Testis (tissue), 2 donors: ENCODE measurements at regions not wholly inside any gene's neighbourhood (a gene's known extent, or its start where the extent isn't known, plus 50 kb on each side); places are given as distances from the start of the nearest gene placed in this dataset.
A peak's percentile ranks its signal among the peaks of the same experiment; 100 is the strongest.

ENCODE experiments used
- DNase-seq: peaks from one replicate; pipeline ENCODE4 v3.0.0-alpha.2; 2019
- H3K27ac ChIP-seq, 2 donors: fragments of 200-600 bp; sonication (generic); one replicate each; pipeline ENCODE4 v1.5.1; 2019
- H3K27me3 ChIP-seq: fragments of 200-600 bp; sonication (generic); one replicate; pipeline ENCODE4 v1.5.1; 2019
- H3K36me3 ChIP-seq: fragments of 200-600 bp; sonication (generic); one replicate; pipeline ENCODE4 v1.5.1; 2017; ENCODE audit warnings: low read depth; ENCODE audit errors: missing control alignments
- H3K4me1 ChIP-seq: fragments of 200-600 bp; sonication (generic); one replicate; pipeline ENCODE4 v1.5.1; 2019
- H3K4me3 ChIP-seq, 2 donors: fragments of 200-600 bp; sonication (generic); one replicate each; pipeline ENCODE4 v1.5.1; 2017 to 2019
- H3K9me3 ChIP-seq: fragments of 200-600 bp; sonication (generic); one replicate; pipeline ENCODE4 v1.5.1; 2017
- POLR2A ChIP-seq: fragments of 450-650 bp; IDR thresholded peaks from one replicate; pipeline ENCODE4 v1.6.1; 2017; ENCODE audit warnings: antibody characterized with exemption, mild to moderate bottlenecking, moderate library complexity
- WGBS, 2 donors: methylation state at CpG; one replicate each; pipeline ENCODE4 v1.1.5; 2018; 5-methylcytosine and 5-hydroxymethylcytosine counted together
- intact Hi-C: fragments of 100-400 bp; cut with DNase I; formaldehyde crosslinking; loops from one replicate; pipeline ENCODE4 v1.15.1; 2023; ENCODE audit warnings: low total_unique reads
- TF ChIP-seq, protein P1 (sequence below), 3 experiments: fragments of 450-650 bp in 2 of 3; fragments of 200-600 bp in 1 of 3; sonication (generic) in 1 of 3; IDR thresholded peaks; one replicate each; pipeline ENCODE4 v1.5.1; 2016 to 2019; ENCODE audit warnings: antibody characterized with exemption in 3 of 3, mild to moderate bottlenecking in 2 of 3, moderate library complexity in 1 of 3

DNA sequence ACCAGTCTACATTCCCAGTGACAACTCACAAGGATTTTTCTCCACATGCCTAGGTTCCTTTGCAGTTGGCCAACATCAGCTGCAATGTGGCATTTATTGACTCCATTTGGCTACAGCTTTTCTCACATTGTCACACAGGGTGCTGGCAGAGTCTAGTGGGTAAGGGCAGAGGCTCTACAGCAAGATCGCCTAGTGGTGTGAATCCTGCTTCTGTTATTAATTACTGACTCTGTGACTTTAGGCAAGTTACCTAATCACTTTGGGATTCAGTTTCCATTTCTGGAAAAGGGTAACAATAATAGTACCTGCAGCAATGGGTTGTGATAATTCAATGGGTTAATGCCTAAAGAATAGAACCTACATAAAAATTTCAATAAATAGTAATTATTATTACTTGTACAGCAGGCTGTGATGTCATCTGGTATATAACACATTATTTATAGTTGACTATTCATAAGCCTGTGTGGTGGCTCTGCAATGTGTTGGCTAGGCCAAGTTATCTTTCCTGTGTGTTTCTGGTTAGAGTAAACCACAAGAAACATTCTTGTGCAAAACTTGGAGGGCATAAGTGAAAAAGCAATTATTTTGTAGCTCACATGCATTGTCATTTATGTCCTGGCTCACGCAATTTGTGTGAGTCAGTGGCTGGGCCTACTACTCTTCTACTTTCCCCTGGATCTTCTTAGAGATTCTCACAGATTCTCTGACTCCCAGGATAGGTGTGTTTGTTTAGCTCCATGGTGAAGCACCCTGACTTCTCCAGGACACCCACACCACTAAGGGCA lies 59.5 kb downstream of the PTGS2 start:
- Histone ChIP-seq H3K4me1 (no peaks in the 10 kb centered on the region), H3K4me3 (no peak overlapping the region), H3K9me3 (no peaks in the 10 kb centered on the region), H3K27ac (no peak overlapping the region), H3K36me3 (no peaks in the 10 kb centered on the region), H3K27me3 (no peaks in the 10 kb centered on the region)
- no peak for DNase-seq
- no peak for TF ChIP-seq POLR2A
- TF ChIP-seq, protein P1, sequence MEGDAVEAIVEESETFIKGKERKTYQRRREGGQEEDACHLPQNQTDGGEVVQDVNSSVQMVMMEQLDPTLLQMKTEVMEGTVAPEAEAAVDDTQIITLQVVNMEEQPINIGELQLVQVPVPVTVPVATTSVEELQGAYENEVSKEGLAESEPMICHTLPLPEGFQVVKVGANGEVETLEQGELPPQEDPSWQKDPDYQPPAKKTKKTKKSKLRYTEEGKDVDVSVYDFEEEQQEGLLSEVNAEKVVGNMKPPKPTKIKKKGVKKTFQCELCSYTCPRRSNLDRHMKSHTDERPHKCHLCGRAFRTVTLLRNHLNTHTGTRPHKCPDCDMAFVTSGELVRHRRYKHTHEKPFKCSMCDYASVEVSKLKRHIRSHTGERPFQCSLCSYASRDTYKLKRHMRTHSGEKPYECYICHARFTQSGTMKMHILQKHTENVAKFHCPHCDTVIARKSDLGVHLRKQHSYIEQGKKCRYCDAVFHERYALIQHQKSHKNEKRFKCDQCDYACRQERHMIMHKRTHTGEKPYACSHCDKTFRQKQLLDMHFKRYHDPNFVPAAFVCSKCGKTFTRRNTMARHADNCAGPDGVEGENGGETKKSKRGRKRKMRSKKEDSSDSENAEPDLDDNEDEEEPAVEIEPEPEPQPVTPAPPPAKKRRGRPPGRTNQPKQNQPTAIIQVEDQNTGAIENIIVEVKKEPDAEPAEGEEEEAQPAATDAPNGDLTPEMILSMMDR (IDR thresholded peaks at IDR 0.05): no peak
- 87 to 89% methylated on average over 2 of the region's 2 CpGs for WGBS, 2 donors
- intact Hi-C loops: no loop called here

DNA sequence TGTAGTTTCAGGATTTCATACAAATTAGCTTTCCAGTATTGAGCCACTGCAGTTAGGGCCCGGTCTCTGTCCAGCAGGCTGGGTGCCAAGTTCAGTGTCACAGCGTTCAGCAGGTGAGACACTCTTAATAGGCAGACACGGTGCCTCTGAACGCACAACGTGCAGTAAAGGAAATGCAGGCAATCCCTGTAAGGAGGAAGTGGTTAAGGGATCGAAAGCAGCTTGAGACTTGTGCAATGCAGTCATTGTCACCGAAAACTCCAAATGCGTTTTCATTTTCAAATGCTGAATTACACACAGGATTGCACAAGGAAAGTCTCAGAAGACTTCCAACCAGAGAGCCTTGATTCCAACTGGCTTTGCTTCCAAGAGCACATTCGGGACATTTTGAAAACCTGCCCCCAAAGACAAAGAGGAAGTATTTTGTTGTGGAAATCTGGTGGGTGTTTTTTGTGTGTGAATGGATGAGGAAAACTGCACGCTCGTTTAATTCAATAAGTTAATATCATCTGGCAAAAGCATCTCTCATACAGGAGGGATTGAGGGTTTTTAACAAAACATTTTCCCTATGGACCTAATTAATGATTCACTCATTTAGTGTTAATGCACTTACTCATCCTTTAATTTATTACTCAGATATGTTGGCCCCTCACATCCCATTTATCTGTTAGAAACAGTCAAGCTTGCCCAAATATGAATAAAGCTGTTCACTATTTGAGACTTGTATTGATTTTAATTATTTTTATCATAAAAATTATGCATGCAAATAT lies 61.6 kb downstream of the PTGS2 start:
- Histone ChIP-seq H3K9me3 (no peaks in the 10 kb centered on the region), H3K27ac (no peak overlapping the region), H3K4me1 (no peaks in the 10 kb centered on the region), H3K4me3 (no peak overlapping the region), H3K27me3 (no peaks in the 10 kb centered on the region), H3K36me3 (no peaks in the 10 kb centered on the region)
- DNase-seq: peak; percentile 21
- TF ChIP-seq, protein P1 (IDR thresholded peaks at IDR 0.05): no peak
- TF ChIP-seq POLR2A: no peak
- 44 to 65% methylated on average over 11 of the region's 11 CpGs for WGBS, 2 donors
- intact Hi-C loops: no loop called here

DNA sequence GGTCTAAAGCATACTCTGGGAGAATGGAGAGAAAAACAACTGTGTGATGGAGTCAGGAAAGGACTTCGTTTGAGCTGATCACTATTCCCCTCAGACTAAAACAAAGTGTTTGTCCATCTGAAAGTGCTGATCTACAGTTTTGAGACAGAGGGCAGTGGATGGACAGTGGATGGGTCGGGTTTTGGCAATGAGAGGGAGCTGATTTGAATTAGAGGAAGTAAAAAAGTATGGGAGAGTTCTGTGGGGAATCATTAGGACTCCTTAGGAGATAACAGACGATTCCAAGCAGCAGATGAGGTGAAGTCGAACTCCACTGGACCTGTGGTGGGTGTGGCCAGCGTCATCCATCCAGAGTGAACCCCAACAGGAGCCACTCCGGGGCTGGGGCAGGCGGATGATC lies 62.3 kb downstream of the PTGS2 start:
- TF ChIP-seq, protein P1 (IDR thresholded peaks at IDR 0.05): no peak
- Histone ChIP-seq H3K27me3 (no peaks in the 10 kb centered on the region), H3K9me3 (no peaks in the 10 kb centered on the region), H3K4me1 (no peaks in the 10 kb centered on the region), H3K4me3 (no peak overlapping the region), H3K36me3 (no peaks in the 10 kb centered on the region), H3K27ac (no peak overlapping the region)
- intact Hi-C loops: no loop called here
- no peak for DNase-seq
- 55 to 58% methylated on average over 7 of the region's 7 CpGs for WGBS, 2 donors

DNA sequence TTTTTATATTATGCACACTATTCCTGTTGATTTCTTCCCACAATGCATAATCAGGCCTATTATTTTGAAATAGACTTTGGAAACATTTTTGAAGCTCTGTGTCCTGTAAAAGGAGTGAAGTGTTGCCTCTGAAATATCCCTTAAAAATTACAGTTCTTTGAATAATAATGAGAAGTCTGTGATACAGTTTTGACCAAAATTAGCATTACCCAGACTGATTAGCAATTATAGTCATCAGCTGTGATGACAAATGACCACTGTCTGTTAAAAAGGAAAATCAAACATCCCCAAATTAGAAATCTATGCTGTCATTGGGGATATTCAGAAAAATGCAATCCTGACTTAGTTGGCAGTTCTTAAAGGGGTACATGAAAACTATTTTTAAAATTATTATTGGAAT lies 63.7 kb downstream of the PTGS2 start:
- no peak for DNase-seq
- H3K4me3 ChIP-seq: no peak overlapping the region
- no peaks in the 10 kb centered on the region for H3K4me1 ChIP-seq
- no peak overlapping the region for H3K27ac ChIP-seq
- intact Hi-C loops: no loop called here
- H3K27me3 ChIP-seq: no peaks in the 10 kb centered on the region
- H3K9me3 ChIP-seq: no peaks in the 10 kb centered on the region
- no peak for TF ChIP-seq POLR2A
- TF ChIP-seq, protein P1 (IDR thresholded peaks at IDR 0.05): no peak
- no peaks in the 10 kb centered on the region for H3K36me3 ChIP-seq
